GM12864 (cell line): ENCODE measurements at regions not wholly inside any gene's neighbourhood (a gene's known extent, or its start where the extent isn't known, plus 50 kb on each side); places are given as distances from the start of the nearest gene placed in this dataset.

Source experiments
- DNase-seq: peaks from one replicate; pipeline ENCODE4 v3.0.0-alpha.2; 2011; ENCODE audit warnings: low read depth
- H3K4me3 ChIP-seq: 2 replicates; pipeline ENCODE4 v1.5.1; 2011; ENCODE audit warnings: mild to moderate bottlenecking, low read depth, low read length, control low read depth
- TF ChIP-seq, protein P1 (sequence below): IDR thresholded peaks from 2 replicates; pipeline ENCODE4 v1.5.1; 2011; ENCODE audit warnings: low read depth, mild to moderate bottlenecking, moderate library complexity, low read length, control low read depth, inconsistent platforms; ENCODE audit errors: missing control alignments

DNA sequence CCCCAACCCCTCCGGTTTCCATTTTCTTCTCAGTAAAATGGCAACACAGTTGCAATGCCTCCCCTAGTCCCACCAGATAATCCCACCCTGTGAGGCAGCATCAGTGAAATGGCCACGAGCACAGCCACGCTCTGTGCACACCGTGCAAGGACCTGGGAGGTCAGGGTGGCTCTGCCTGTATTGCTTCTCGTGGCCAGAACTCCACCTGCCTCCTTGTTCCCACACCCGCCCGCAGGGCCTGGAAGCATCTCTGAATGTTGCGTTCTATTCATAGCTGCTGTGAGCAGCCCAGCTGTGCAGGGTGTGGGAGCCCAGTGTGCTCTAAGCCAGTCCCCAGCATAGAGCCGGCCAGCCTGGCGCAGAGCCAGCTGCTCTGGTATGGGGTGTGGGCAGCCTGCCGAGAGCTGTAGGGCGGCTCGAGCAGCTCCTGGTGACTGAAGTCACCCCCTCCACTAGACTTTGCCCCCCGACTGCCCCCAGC lies 161.1 kb downstream of the DLL1 start:
- no peak for DNase-seq
- no peak overlapping the region for H3K4me3 ChIP-seq
- TF ChIP-seq, protein P1, sequence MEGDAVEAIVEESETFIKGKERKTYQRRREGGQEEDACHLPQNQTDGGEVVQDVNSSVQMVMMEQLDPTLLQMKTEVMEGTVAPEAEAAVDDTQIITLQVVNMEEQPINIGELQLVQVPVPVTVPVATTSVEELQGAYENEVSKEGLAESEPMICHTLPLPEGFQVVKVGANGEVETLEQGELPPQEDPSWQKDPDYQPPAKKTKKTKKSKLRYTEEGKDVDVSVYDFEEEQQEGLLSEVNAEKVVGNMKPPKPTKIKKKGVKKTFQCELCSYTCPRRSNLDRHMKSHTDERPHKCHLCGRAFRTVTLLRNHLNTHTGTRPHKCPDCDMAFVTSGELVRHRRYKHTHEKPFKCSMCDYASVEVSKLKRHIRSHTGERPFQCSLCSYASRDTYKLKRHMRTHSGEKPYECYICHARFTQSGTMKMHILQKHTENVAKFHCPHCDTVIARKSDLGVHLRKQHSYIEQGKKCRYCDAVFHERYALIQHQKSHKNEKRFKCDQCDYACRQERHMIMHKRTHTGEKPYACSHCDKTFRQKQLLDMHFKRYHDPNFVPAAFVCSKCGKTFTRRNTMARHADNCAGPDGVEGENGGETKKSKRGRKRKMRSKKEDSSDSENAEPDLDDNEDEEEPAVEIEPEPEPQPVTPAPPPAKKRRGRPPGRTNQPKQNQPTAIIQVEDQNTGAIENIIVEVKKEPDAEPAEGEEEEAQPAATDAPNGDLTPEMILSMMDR: no peak

DNA sequence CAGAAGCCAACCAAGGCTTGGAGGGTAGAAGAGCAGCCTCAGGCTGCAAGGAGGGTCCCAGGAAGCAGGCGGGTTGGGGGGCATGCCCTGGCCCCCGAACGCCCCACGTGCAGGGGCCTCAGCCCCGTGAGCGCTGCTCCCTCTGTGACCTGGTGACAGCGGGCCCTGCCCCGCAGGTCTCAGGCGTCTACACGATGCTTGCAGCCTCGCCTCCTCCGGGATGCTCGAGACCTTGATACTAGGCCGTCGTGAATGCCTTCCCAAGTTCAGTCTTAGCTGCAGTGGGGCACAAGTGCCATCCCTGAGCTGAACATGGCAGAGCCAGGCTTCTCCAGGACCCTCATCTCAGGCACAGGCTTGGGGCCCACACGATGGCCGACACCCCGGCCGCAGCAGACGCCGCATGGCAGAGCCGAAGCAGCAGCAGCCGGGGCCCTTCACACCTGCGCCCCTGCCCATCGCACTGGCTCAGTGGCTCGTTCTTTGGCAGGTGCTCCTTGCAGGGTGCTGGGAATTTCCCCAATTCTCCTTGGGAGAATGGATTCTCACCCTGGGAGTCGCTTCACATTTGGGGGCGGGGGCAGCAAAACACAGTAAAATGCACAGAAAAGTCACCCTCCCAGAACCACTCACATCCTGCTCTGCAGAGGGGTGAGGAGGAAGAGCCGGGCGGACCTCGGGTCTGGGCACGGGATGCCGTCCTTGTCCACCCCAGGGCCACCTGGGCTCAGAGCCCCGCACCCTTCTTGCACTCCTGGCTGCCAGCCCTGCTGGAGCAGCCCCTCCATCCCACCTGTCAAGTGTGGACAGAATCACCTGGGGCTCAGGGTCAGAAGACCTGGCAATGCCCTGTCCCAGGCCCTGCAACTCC lies 161.8 kb downstream of the DLL1 start:
- DNase-seq: no peak
- no peak overlapping the region for H3K4me3 ChIP-seq
- TF ChIP-seq, protein P1: no peak

DNA sequence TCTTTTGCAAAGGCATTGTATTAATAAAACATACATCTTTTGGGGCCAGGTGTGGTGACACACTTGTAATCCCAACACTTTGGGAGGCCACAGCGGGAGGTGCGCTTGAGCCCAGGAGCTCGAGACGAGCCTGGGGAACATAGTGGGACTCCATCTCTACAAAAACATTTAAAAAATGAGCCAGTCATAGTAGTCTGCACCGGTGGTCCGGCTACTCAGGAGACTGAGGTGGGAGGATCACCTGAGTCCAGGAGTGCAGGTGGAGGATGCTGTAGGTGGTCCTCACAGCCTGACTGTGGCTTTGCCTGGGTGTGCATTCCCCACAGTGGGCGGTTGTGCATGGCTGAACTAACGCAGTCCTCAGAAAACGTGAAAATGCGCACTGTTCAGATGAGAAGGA lies 162.5 kb downstream of the DLL1 start:
- no peak for DNase-seq
- TF ChIP-seq, protein P1: no peak
- H3K4me3 ChIP-seq: no peak overlapping the region

DNA sequence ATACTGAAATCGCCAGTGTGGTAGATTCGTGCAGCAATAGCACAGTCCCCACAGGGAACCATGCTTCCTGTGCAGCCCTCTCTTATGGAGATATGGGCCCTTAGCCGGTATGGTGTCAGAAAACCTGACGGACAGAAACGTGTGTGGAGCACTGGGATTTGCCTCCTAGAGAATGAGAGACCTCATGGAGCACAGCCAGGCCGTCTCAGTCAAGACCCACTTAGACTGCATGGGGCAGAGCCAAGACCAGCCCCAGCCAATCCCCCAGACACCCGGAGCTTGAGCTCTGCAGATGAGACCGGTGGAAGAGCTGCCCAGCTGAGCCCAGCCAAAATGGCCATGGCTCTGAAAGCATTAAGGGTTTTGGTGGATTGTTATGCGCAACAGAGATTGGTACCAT lies 163.7 kb downstream of the DLL1 start:
- TF ChIP-seq, protein P1: no peak
- DNase-seq: no peak
- H3K4me3 ChIP-seq: no peak overlapping the region

DNA sequence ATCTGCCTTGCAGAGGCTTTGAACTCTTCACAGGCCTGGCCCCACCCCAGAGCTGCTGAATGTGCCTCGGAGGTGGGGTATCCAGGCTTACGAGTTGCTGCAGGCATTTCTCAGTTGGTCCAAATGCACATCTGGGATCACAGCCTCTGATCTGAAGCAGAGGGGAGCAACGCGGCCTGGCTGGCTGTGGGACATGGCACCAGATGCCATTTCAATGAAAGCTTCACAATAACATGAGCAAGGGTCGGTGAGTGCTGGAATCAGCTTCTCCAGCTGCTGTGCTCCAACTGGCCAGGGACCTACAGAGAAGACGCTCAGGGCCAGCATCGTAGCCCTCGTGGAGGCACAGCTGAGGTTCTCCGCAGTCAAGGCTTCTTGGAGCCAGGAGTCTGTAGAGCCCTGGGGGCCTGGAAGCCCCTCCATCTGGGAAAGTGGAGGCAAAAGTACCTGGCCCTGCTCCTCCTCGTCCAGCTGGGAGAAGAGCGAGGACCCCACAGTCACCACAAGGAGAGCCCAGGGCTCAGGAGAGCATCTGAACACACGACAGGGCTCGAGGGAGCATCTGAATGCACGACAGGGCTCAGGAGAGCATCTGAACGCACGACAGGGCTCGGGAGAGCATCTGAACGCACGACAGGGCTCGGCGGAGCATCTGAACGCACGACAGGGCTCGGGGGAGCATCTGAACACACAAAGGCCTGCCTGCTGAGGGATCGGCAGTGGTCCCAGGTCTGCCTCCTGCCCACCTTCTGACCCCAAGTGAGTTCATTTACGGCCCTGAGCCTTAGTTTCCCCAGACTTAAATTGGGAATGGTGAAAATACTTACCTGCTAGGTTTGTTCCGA lies 165.2 kb downstream of the DLL1 start:
- DNase-seq: no peak
- H3K4me3 ChIP-seq: no peak overlapping the region
- TF ChIP-seq, protein P1: no peak

DNA sequence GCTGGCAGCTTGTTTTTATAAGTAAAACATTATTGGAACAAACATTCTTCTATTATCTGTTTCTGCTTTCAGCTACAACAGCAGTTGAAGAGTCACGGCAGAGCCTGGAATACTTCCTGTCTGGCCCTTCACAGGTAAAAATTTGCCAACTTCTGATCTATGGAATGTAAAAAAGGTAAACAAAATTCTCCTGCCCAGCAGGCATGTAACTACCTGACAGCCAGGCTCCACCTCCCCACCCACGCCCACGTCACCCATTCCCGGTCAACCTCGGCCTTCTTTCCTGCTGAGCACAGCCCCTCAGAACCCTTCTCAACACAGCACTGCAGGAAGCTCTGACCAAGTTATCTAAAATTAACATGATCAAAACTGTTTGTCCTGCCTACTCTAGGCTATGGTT lies 166.0 kb downstream of the DLL1 start:
- TF ChIP-seq, protein P1: no peak
- no peak for DNase-seq
- no peak overlapping the region for H3K4me3 ChIP-seq
